ENCODE measurements at regions not wholly inside any gene's neighbourhood (a gene's known extent, or its start where the extent isn't known, plus 50 kb on each side); places are given as distances from the start of the nearest gene placed in this dataset.

DNA sequence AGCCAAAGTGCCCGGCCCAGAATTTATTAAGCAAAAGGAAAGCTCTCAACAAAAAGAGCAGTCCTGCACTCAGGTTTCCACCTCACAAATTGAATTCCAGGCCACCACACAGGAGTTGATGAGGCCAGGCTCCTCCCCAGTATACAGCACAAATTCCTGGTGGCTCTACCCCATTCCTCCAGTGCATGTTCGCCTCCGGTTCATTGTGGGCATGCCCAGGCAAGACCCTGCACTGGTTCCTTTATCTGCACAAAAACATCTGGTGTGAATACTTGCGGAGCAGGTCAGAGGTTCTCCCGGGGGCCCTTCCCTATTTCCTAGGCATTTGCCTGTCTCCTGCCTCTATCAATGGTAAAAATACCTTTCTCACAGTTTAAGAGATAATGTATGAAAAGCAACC, 195.2 kb upstream of the ANXA10 start:
- Histone ChIP-seq H3K4me3 (ENCODE audit: low read depth in 2 of 2, low read length in 2 of 2) (no peak overlapping the region), H3K27me3 (ENCODE audit: control insufficient read depth, insufficient read depth, low read length) (no peaks in the 10 kb centered on the region), H3K9me3 (ENCODE audit: control insufficient read depth, insufficient read depth, low read depth, low read length) (no peaks in the 10 kb centered on the region), H3K36me3 (ENCODE audit: control insufficient read depth, insufficient read depth, low read length) (no peaks in the 10 kb centered on the region), H3K27ac (ENCODE audit: low read length) (no peak overlapping the region), H3K4me1 (ENCODE audit: control insufficient read depth, insufficient read depth, low read length) (no peaks in the 10 kb centered on the region)
- ATAC-seq (no peak), DNase-seq (ENCODE audit: low read depth, low spot score) (no peak)
- in situ Hi-C loops (cut with HindIII; ENCODE audit: low pct_unique_long_range_greater_than_20kb, low sequenced_read_pairs) = no loop called here
- intact Hi-C loops (cut with micrococcal nuclease; ENCODE audit: unreplicated experiment) = no loop called here
- POLR2A ChIA-PET = no interaction called here
- CTCF ChIA-PET = no interaction called here
- TF ChIP-seq TCF7L2 (IDR thresholded peaks at IDR 0.05; ENCODE audit: low read depth, low read length) = no peak
- TF ChIP-seq SIN3A (IDR thresholded peaks at IDR 0.05; ENCODE audit: borderline replicate concordance, insufficient read depth, low read depth, low read length) = no peak
- TF ChIP-seq, protein P1, sequence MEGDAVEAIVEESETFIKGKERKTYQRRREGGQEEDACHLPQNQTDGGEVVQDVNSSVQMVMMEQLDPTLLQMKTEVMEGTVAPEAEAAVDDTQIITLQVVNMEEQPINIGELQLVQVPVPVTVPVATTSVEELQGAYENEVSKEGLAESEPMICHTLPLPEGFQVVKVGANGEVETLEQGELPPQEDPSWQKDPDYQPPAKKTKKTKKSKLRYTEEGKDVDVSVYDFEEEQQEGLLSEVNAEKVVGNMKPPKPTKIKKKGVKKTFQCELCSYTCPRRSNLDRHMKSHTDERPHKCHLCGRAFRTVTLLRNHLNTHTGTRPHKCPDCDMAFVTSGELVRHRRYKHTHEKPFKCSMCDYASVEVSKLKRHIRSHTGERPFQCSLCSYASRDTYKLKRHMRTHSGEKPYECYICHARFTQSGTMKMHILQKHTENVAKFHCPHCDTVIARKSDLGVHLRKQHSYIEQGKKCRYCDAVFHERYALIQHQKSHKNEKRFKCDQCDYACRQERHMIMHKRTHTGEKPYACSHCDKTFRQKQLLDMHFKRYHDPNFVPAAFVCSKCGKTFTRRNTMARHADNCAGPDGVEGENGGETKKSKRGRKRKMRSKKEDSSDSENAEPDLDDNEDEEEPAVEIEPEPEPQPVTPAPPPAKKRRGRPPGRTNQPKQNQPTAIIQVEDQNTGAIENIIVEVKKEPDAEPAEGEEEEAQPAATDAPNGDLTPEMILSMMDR (IDR thresholded peaks at IDR 0.05) = no peak
- TF ChIP-seq, protein P2, sequence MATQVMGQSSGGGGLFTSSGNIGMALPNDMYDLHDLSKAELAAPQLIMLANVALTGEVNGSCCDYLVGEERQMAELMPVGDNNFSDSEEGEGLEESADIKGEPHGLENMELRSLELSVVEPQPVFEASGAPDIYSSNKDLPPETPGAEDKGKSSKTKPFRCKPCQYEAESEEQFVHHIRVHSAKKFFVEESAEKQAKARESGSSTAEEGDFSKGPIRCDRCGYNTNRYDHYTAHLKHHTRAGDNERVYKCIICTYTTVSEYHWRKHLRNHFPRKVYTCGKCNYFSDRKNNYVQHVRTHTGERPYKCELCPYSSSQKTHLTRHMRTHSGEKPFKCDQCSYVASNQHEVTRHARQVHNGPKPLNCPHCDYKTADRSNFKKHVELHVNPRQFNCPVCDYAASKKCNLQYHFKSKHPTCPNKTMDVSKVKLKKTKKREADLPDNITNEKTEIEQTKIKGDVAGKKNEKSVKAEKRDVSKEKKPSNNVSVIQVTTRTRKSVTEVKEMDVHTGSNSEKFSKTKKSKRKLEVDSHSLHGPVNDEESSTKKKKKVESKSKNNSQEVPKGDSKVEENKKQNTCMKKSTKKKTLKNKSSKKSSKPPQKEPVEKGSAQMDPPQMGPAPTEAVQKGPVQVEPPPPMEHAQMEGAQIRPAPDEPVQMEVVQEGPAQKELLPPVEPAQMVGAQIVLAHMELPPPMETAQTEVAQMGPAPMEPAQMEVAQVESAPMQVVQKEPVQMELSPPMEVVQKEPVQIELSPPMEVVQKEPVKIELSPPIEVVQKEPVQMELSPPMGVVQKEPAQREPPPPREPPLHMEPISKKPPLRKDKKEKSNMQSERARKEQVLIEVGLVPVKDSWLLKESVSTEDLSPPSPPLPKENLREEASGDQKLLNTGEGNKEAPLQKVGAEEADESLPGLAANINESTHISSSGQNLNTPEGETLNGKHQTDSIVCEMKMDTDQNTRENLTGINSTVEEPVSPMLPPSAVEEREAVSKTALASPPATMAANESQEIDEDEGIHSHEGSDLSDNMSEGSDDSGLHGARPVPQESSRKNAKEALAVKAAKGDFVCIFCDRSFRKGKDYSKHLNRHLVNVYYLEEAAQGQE (IDR thresholded peaks at IDR 0.05; ENCODE audit: insufficient read depth in 1 of 2, low read depth in 2 of 2, low read length in 1 of 2) = no peak
- no peak for TF ChIP-seq POLR2AphosphoS5 (IDR thresholded peaks at IDR 0.05; ENCODE audit: low read depth, low read length)
- no TSS peak for BruUV-seq (replicated peaks)

DNA sequence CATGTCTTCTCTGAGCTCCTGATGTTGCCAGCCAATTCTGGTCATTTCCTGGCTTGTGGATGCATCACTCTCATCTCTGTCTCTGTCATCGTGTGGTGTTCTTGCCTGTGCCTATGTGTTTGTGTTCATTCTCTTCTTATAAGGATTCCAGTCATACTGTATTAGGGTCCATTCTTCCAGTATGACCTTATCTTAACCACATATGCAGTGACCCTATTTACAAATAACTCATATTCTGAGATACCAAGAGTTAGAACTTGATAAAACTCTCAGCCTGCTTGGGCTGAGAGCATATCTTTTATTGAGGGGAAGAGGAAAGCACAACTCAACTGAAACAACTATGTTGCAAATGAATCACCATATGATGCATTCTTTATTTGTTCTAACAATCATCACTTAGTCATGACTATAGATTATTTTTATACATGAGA, 189.0 kb upstream of the ANXA10 start:
- ChIA-PET POLR2A (no interaction called here), CTCF (no interaction called here)

More for the DNA sequence above, 189.0 kb upstream of the ANXA10 start:
- Histone ChIP-seq H3K27ac (ENCODE audit: low read length) (no peak overlapping the region), H3K4me1 (ENCODE audit: control insufficient read depth, insufficient read depth, low read length) (no peaks in the 10 kb centered on the region), H3K36me3 (ENCODE audit: control insufficient read depth, insufficient read depth, low read length) (no peaks in the 10 kb centered on the region), H3K27me3 (ENCODE audit: control insufficient read depth, insufficient read depth, low read length) (no peaks in the 10 kb centered on the region), H3K9me3 (ENCODE audit: control insufficient read depth, insufficient read depth, low read depth, low read length) (no peaks in the 10 kb centered on the region; the same call in 1 of the 2 replicates), H3K4me3 (ENCODE audit: low read depth in 2 of 2, low read length in 2 of 2) (no peak overlapping the region)
- ATAC-seq = peak; percentile 76
- TF ChIP-seq, protein P2 (IDR thresholded peaks at IDR 0.05; ENCODE audit: insufficient read depth in 1 of 2, low read depth in 2 of 2, low read length in 1 of 2) = no peak
- TF ChIP-seq TCF7L2 (IDR thresholded peaks at IDR 0.05; ENCODE audit: low read depth, low read length) (no peak), SIN3A (IDR thresholded peaks at IDR 0.05; ENCODE audit: borderline replicate concordance, insufficient read depth, low read depth, low read length) (no peak)
- peak; percentile 76 for DNase-seq (ENCODE audit: low read depth, low spot score)
- in situ Hi-C loops (cut with HindIII; ENCODE audit: low pct_unique_long_range_greater_than_20kb, low sequenced_read_pairs) = no loop called here
- intact Hi-C loops (cut with micrococcal nuclease; ENCODE audit: unreplicated experiment) = no loop called here
- no TSS peak for BruUV-seq (replicated peaks)

Measured in Panc1 (cell line).